ENCODE measurements at regions not wholly inside any gene's neighbourhood (a gene's known extent, or its start where the extent isn't known, plus 50 kb on each side); places are given as distances from the start of the nearest gene placed in this dataset.

- DNase-seq (ENCODE audit: low read depth): no peak
- TF ChIP-seq MYC (IDR thresholded peaks at IDR 0.05; ENCODE audit: low read depth, low read length): no peak
- no peak for TF ChIP-seq POLR2A (IDR thresholded peaks at IDR 0.05; ENCODE audit: extremely low read depth, insufficient read length)
- no peak for TF ChIP-seq MAX (IDR thresholded peaks at IDR 0.05; ENCODE audit: low read depth, low read length)
- TF ChIP-seq CTCF (IDR thresholded peaks at IDR 0.05; ENCODE audit: low read depth, low read length): no peak
- H3K4me3 ChIP-seq (ENCODE audit: low read depth, low read length): no peak overlapping the region
These were observed 98.8 kb upstream of the ADRA1B start for GRCh38 chr5:159817262-159818029.

- TF ChIP-seq POLR2A (IDR thresholded peaks at IDR 0.05; ENCODE audit: extremely low read depth, insufficient read length) (no peak), MAX (IDR thresholded peaks at IDR 0.05; ENCODE audit: low read depth, low read length) (no peak), CTCF (IDR thresholded peaks at IDR 0.05; ENCODE audit: low read depth, low read length) (no peak), MYC (IDR thresholded peaks at IDR 0.05; ENCODE audit: low read depth, low read length) (no peak)
- no peak for DNase-seq (ENCODE audit: low read depth)
- no peak overlapping the region for H3K4me3 ChIP-seq (ENCODE audit: low read depth, low read length)
These were observed 96.5 kb upstream of the ADRA1B start for GRCh38 chr5:159819591-159820411.

- TF ChIP-seq MAX (IDR thresholded peaks at IDR 0.05; ENCODE audit: low read depth, low read length): no peak
- DNase-seq (ENCODE audit: low read depth): no peak
- no peak overlapping the region for H3K4me3 ChIP-seq (ENCODE audit: low read depth, low read length)
These were observed 95.6 kb upstream of the ADRA1B start for GRCh38 chr5:159820692-159821091.

- H3K4me3 ChIP-seq (ENCODE audit: low read depth, low read length): no peak overlapping the region
- DNase-seq (ENCODE audit: low read depth): no peak
- TF ChIP-seq POLR2A (IDR thresholded peaks at IDR 0.05; ENCODE audit: extremely low read depth, insufficient read length) (no peak), MYC (IDR thresholded peaks at IDR 0.05; ENCODE audit: low read depth, low read length) (no peak), MAX (IDR thresholded peaks at IDR 0.05; ENCODE audit: low read depth, low read length) (no peak), CTCF (IDR thresholded peaks at IDR 0.05; ENCODE audit: low read depth, low read length) (no peak)
These were observed 94.8 kb upstream of the ADRA1B start for GRCh38 chr5:159821461-159821940.

GRCh38 chr5:159824188-159825161 lies 91.8 kb upstream of the ADRA1B start:
- TF ChIP-seq CTCF (IDR thresholded peaks at IDR 0.05; ENCODE audit: low read depth, low read length): no peak
- H3K4me3 ChIP-seq (ENCODE audit: low read depth, low read length): no peak overlapping the region
- DNase-seq (ENCODE audit: low read depth): no peak
